Panc1 (cell line): ENCODE measurements at regions not wholly inside any gene's neighbourhood (a gene's known extent, or its start where the extent isn't known, plus 50 kb on each side); places are given as distances from the start of the nearest gene placed in this dataset.
"Not testable (repeated sequence)": the region's sequence is repeated elsewhere in the genome, so short reads cannot be mapped to it uniquely, and the experiment has no call there.

Source experiments
- ATAC-seq: fragments of 200-7000 bp; cut with Tn5 transposase; 2 replicates; pipeline ENCODE4 v1.9.1; 2020; ENCODE audit warnings: mild to moderate bottlenecking, moderate library complexity
- BruUV-seq: library from RNA; stranded (reverse); fragments of 400-500 nt; replicated peaks from 2 replicates; lab custom pipeline; 2021; lab: Mats Ljungman, UMichigan
- CTCF ChIA-PET: fragments of 300-600 bp; sonication (Branson Sonifier 250); formaldehyde crosslinking; loops from one replicate; lab custom pipeline; 2022; ENCODE audit warnings: antibody characterized with exemption; lab: Charles Lee
- POLR2A ChIA-PET: fragments of 300-600 bp; sonication (Branson Sonifier 250); formaldehyde crosslinking; loops from one replicate; lab custom pipeline; 2022; ENCODE audit warnings: antibody characterized with exemption; lab: Charles Lee
- DNase-seq: peaks from one replicate; pipeline ENCODE4 v3.0.0-alpha.2; 2010; ENCODE audit warnings: low read depth, low spot score
- H3K27ac ChIP-seq: 2 replicates; pipeline ENCODE4 v1.5.1; 2011; ENCODE audit warnings: mild to moderate bottlenecking, low read length, inconsistent platforms
- H3K27me3 ChIP-seq: fragments of 200-500 bp; sonication (Bioruptor generic); 2 replicates; pipeline ENCODE4 v1.6.0; 2014; ENCODE audit warnings: low read length, inconsistent platforms; ENCODE audit not compliant: control insufficient read depth, insufficient read depth
- H3K36me3 ChIP-seq: fragments of 200-500 bp; sonication (Bioruptor generic); 2 replicates; pipeline ENCODE4 v1.5.1; 2014; ENCODE audit warnings: inconsistent platforms, mild to moderate bottlenecking, low read length, moderate library complexity; ENCODE audit not compliant: control insufficient read depth, insufficient read depth
- H3K4me1 ChIP-seq: 2 replicates; pipeline ENCODE4 v1.5.1; 2011; ENCODE audit warnings: inconsistent platforms, mild to moderate bottlenecking, low read length, moderate library complexity; ENCODE audit not compliant: control insufficient read depth, insufficient read depth
- H3K4me3 ChIP-seq, 2 experiments: 2 replicates each; pipeline ENCODE4 v1.5.1; 2011 to 2012; ENCODE audit warnings: low read depth in 2 of 2, low read length in 2 of 2, mild to moderate bottlenecking in 2 of 2, inconsistent platforms in 1 of 2, moderate library complexity in 1 of 2
- H3K9me3 ChIP-seq: fragments of 200-500 bp; sonication (Bioruptor generic); 2 replicates; pipeline ENCODE4 v1.5.1; 2014; ENCODE audit warnings: low read depth, mild to moderate bottlenecking, inconsistent platforms, low read length, moderate library complexity; ENCODE audit not compliant: control insufficient read depth, insufficient read depth
- CTCF ChIP-seq: fragments of 450-650 bp; IDR thresholded peaks from 2 replicates; pipeline ENCODE4 v1.5.1; 2017; ENCODE audit warnings: mild to moderate bottlenecking
- POLR2AphosphoS5 ChIP-seq: IDR thresholded peaks from 2 replicates; pipeline ENCODE4 v1.6.1; 2012; ENCODE audit warnings: mild to moderate bottlenecking, low read depth, low read length, moderate library complexity
- REST ChIP-seq, 2 experiments: IDR thresholded peaks; 2 replicates each; pipeline ENCODE4 v1.6.1; 2011 to 2012; ENCODE audit warnings: low read depth in 2 of 2, control low read depth in 1 of 2, low read length in 1 of 2, mild to moderate bottlenecking in 1 of 2, moderate library complexity in 1 of 2; ENCODE audit not compliant: insufficient read depth in 1 of 2
- SIN3A ChIP-seq: IDR thresholded peaks from 2 replicates; pipeline ENCODE4 v1.6.1; 2012; ENCODE audit warnings: low read depth, mild to moderate bottlenecking, low read length, moderate library complexity, borderline replicate concordance; ENCODE audit not compliant: insufficient read depth
- TCF7L2 ChIP-seq: IDR thresholded peaks from 2 replicates; pipeline ENCODE4 v1.6.1; 2011; ENCODE audit warnings: mild to moderate bottlenecking, low read depth, low read length, inconsistent platforms
- in situ Hi-C: cut with HindIII; loops from 2 replicates; pipeline ENCODE4 v1.10.0; 2016; ENCODE audit warnings: low sequenced_read_pairs, low pct_unique_long_range_greater_than_20kb
- intact Hi-C: fragments of 100-400 bp; cut with micrococcal nuclease; formaldehyde crosslinking; loops from one replicate; pipeline ENCODE4 v1.10.0; 2022; ENCODE audit not compliant: unreplicated experiment

- ChIA-PET CTCF (no interaction called here), POLR2A (no interaction called here)
- BruUV-seq: no TSS peak
- Histone ChIP-seq H3K27ac (no peak overlapping the region), H3K27me3 (no peaks in the 10 kb centered on the region), H3K4me3 (no peak overlapping the region), H3K36me3 (no peaks in the 10 kb centered on the region), H3K4me1 (no peaks in the 10 kb centered on the region), H3K9me3 (no peaks in the 10 kb centered on the region)
- no peak for TF ChIP-seq CTCF
- TF ChIP-seq TCF7L2: no peak
- no peak for TF ChIP-seq SIN3A
- TF ChIP-seq REST (IDR thresholded peaks at IDR 0.05; ENCODE audit: insufficient read depth in 1 of 2, low read depth in 2 of 2, low read length in 1 of 2): no peak
- no peak for TF ChIP-seq POLR2AphosphoS5
- in situ Hi-C loops (no loop called here), intact Hi-C loops (no loop called here)
- ATAC-seq (no peak), DNase-seq (no peak)
Observed at GRCh38 chr3:101973163-101973505, 123.8 kb downstream of the NFKBIZ start.

- POLR2A ChIA-PET, intact Hi-C loops, CTCF ChIA-PET, H3K27me3 ChIP-seq, H3K36me3 ChIP-seq, H3K4me3 ChIP-seq, BruUV-seq, ATAC-seq, H3K27ac ChIP-seq, H3K4me1 ChIP-seq, DNase-seq, in situ Hi-C loops, H3K9me3 ChIP-seq: not testable (repeated sequence)
Observed at GRCh38 chr3:101975415-101975814, 126.1 kb downstream of the NFKBIZ start.

GRCh38 chr3:101976473-101976872, 127.2 kb downstream of the NFKBIZ start:
- no peak overlapping the region for H3K4me3 ChIP-seq
- no peaks in the 10 kb centered on the region for H3K9me3 ChIP-seq
- no TSS peak for BruUV-seq
- ChIA-PET POLR2A (no interaction called here), CTCF (interaction anchor here (0.6 kb wide), 1 partner anchor 230 kb away, joined by 6 read pairs; no protein-coding TSS in a partner anchor)
- intact Hi-C loops: no loop called here
- 0 out of 2 replicates have a peak, but pooled peaks cover 2% of the 10 kb centered on the region for H3K27me3 ChIP-seq
- in situ Hi-C loops: no loop called here
- no peaks in the 10 kb centered on the region for H3K36me3 ChIP-seq
- DNase-seq (no peak), ATAC-seq (no peak)
- TF ChIP-seq REST (IDR thresholded peaks at IDR 0.05; ENCODE audit: insufficient read depth in 1 of 2, low read depth in 2 of 2, low read length in 1 of 2) (no peak), CTCF (no peak), TCF7L2 (no peak), POLR2AphosphoS5 (no peak), SIN3A (no peak)
- no peak overlapping the region for H3K27ac ChIP-seq
- H3K4me1 ChIP-seq: no peaks in the 10 kb centered on the region
